RPMI7951 (cell line): ENCODE measurements at regions not wholly inside any gene's neighbourhood (a gene's known extent, or its start where the extent isn't known, plus 50 kb on each side); places are given as distances from the start of the nearest gene placed in this dataset.
"Not testable (repeated sequence)": the region's sequence is repeated elsewhere in the genome, so short reads cannot be mapped to it uniquely, and the experiment has no call there.

Experiments
- DNase-seq: peaks from one replicate; pipeline ENCODE4 v3.0.0-alpha.2; 2012; ENCODE audit warnings: low read depth

- no peak for DNase-seq
Observed at GRCh38 chr13:43946281-43946680, 66.6 kb downstream of the LACC1 start.

GRCh38 chr13:43947897-43948458, 68.3 kb downstream of the LACC1 start:
- no peak for DNase-seq

GRCh38 chr13:43953370-43953769, 73.7 kb downstream of the LACC1 start:
- DNase-seq, result no peak

- not testable (repeated sequence) for DNase-seq
Observed at GRCh38 chr13:43956975-43957374, 77.3 kb downstream of the LACC1 start.

- DNase-seq, result no peak
Observed at GRCh38 chr13:43959291-43959690, 79.6 kb downstream of the LACC1 start.

GRCh38 chr13:43961909-43962308, 82.2 kb downstream of the LACC1 start:
- no peak for DNase-seq

GRCh38 chr13:43963726-43964125, 84.0 kb downstream of the LACC1 start:
- DNase-seq, result no peak

- no peak for DNase-seq
Observed at GRCh38 chr13:43964698-43965458, 85.2 kb downstream of the LACC1 start.

GRCh38 chr13:43965459-43965845, 85.7 kb downstream of the LACC1 start:
- DNase-seq, result no peak

- DNase-seq, result not testable (repeated sequence)
Observed at GRCh38 chr13:43968251-43968942, 88.7 kb downstream of the LACC1 start.

- not testable (repeated sequence) for DNase-seq
Observed at GRCh38 chr13:43968943-43969690, 89.4 kb downstream of the LACC1 start.

GRCh38 chr13:43969919-43970318, 90.2 kb downstream of the LACC1 start:
- DNase-seq, result not testable (repeated sequence)

- not testable (repeated sequence) for DNase-seq
Observed at GRCh38 chr13:43970520-43971242, 91.0 kb downstream of the LACC1 start.

- not testable (repeated sequence) for DNase-seq
Observed at GRCh38 chr13:43971324-43971723, 91.6 kb downstream of the LACC1 start.

- DNase-seq, result peak; percentile 21
Observed at GRCh38 chr13:43977911-43978310, 98.2 kb downstream of the LACC1 start.

GRCh38 chr13:43978688-43979087, 99.0 kb downstream of the LACC1 start:
- no peak for DNase-seq

GRCh38 chr13:43979492-43979891, 99.8 kb downstream of the LACC1 start:
- DNase-seq, result no peak

GRCh38 chr13:43980587-43980986, 100.9 kb downstream of the LACC1 start:
- DNase-seq, result no peak

- DNase-seq, result no peak
Observed at GRCh38 chr13:43981091-43981490, 101.4 kb downstream of the LACC1 start.

GRCh38 chr13:43981512-43982301, 102.0 kb downstream of the LACC1 start:
- no peak for DNase-seq

- peak; percentile 24 for DNase-seq
Observed at GRCh38 chr13:43983373-43983772, 103.7 kb downstream of the LACC1 start.
